Caco-2 (cell line): ENCODE measurements at regions not wholly inside any gene's neighbourhood (a gene's known extent, or its start where the extent isn't known, plus 50 kb on each side); places are given as distances from the start of the nearest gene placed in this dataset.

Experiments
- BruUV-seq: library from RNA; stranded (reverse); fragments of 400-500 nt; replicated peaks from 2 replicates; lab custom pipeline; 2021; lab: Mats Ljungman, UMichigan
- CTCF ChIA-PET: fragments of 300-600 bp; sonication (Branson Sonifier 250); formaldehyde crosslinking; loops from one replicate; lab custom pipeline; 2022; ENCODE audit warnings: antibody characterized with exemption; lab: Charles Lee
- POLR2A ChIA-PET: fragments of 300-600 bp; sonication (Branson Sonifier 250); formaldehyde crosslinking; loops from one replicate; lab custom pipeline; 2022; ENCODE audit warnings: antibody characterized with exemption; lab: Charles Lee
- DNase-seq, 2 experiments: peaks; one replicate each; pipeline versions ENCODE4 v3.0.0 to v3.0.0-alpha.2; 2020 to 2022
- H3K27me3 ChIP-seq: replicated peaks from 2 replicates; pipeline ENCODE4 v1.6.0; 2011; ENCODE audit warnings: low read length; ENCODE audit not compliant: control insufficient read depth, insufficient read depth
- H3K36me3 ChIP-seq: 2 replicates; pipeline ENCODE4 v1.5.1; 2011; ENCODE audit warnings: low read length; ENCODE audit not compliant: control insufficient read depth, insufficient read depth
- H3K4me1 ChIP-seq: fragments of 250-450 bp; sonication (Bioruptor Pico); 2 replicates; pipeline ENCODE4 v1.5.1; 2020; ENCODE audit warnings: mild to moderate bottlenecking
- H3K4me3 ChIP-seq: 2 replicates; pipeline ENCODE4 v1.5.1; 2011; ENCODE audit warnings: low read depth, mild to moderate bottlenecking, control low read depth, low read length
- H3K9me3 ChIP-seq: fragments of 250-450 bp; sonication (Bioruptor Pico); 2 replicates; pipeline ENCODE4 v1.5.1; 2020; ENCODE audit warnings: mild to moderate bottlenecking, moderate library complexity
- H3K27ac Mint-ChIP-seq: one replicate; pipeline ENCODE4 v1.8.0; 2022; ENCODE audit warnings: mixed read lengths; ENCODE audit not compliant: unreplicated experiment
- H3K27me3 Mint-ChIP-seq: one replicate; pipeline ENCODE4 v1.8.0; 2022; ENCODE audit warnings: mixed read lengths; ENCODE audit not compliant: insufficient read depth, unreplicated experiment
- H3K36me3 Mint-ChIP-seq: one replicate; pipeline ENCODE4 v1.8.0; 2022; ENCODE audit warnings: mild to moderate bottlenecking, mixed read lengths; ENCODE audit not compliant: insufficient read depth, unreplicated experiment
- H3K4me1 Mint-ChIP-seq: one replicate; pipeline ENCODE4 v1.8.0; 2022; ENCODE audit warnings: low read depth, mixed read lengths; ENCODE audit not compliant: unreplicated experiment
- H3K4me3 Mint-ChIP-seq: one replicate; pipeline ENCODE4 v1.8.0; 2022; ENCODE audit warnings: mild to moderate bottlenecking, moderate library complexity, mixed read lengths; ENCODE audit not compliant: unreplicated experiment
- H3K9me3 Mint-ChIP-seq: one replicate; pipeline ENCODE4 v1.8.0; 2022; ENCODE audit warnings: mixed read lengths; ENCODE audit not compliant: unreplicated experiment
- CTCF ChIP-seq, 2 experiments: fragments of 200-600 bp in 1 of 2; IDR thresholded peaks; 1 replicate in 1 of 2; 2 replicates in 1 of 2; pipeline versions ENCODE4 v1.5.1 to v1.8.0; 2011 to 2022; ENCODE audit warnings: antibody characterized with exemption in 1 of 2, control low read depth in 1 of 2, inconsistent platforms in 1 of 2, low read depth in 1 of 2, low read length in 1 of 2, mild to moderate bottlenecking in 1 of 2, moderate library complexity in 1 of 2; ENCODE audit not compliant: insufficient read depth in 1 of 2, severe bottlenecking in 1 of 2, unreplicated experiment in 1 of 2
- intact Hi-C: fragments of 100-400 bp; cut with micrococcal nuclease; formaldehyde crosslinking; loops from one replicate; pipeline ENCODE4 v1.10.0; 2022; ENCODE audit not compliant: unreplicated experiment

- 0 out of 2 replicates have a peak, but pooled peaks cover 5% of the 10 kb centered on the region for H3K4me1 ChIP-seq
- H3K27me3 ChIP-seq, result no peaks in the 10 kb centered on the region
- no peaks in the 10 kb centered on the region for H3K36me3 Mint-ChIP-seq
- intact Hi-C loops, result no loop called here
- no peaks in the 10 kb centered on the region for H3K27me3 Mint-ChIP-seq
- H3K9me3 Mint-ChIP-seq, result no peaks in the 10 kb centered on the region
- no TSS peak for BruUV-seq
- no peak overlapping the region for H3K4me3 Mint-ChIP-seq
- no peak overlapping the region for H3K27ac Mint-ChIP-seq
- no peak overlapping the region for H3K4me3 ChIP-seq
- CTCF ChIA-PET, result no interaction called here
- no peak for DNase-seq
- no peaks in the 10 kb centered on the region for H3K4me1 Mint-ChIP-seq
- H3K9me3 ChIP-seq, result peaks cover 3% of the 10 kb centered on the region; the same call in 1 of the 2 replicates
- no peaks in the 10 kb centered on the region for H3K36me3 ChIP-seq
- POLR2A ChIA-PET, result no interaction called here
- TF ChIP-seq CTCF (IDR thresholded peaks at IDR 0.05; ENCODE audit: insufficient read depth in 1 of 2, low read depth in 1 of 2, low read length in 1 of 2, severe bottlenecking in 1 of 2, unreplicated experiment in 1 of 2), result no peak
These were observed 257.6 kb upstream of the PHYHIPL start for GRCh38 chr10:58918887-58919286.

- DNase-seq, result no peak
- TF ChIP-seq CTCF (IDR thresholded peaks at IDR 0.05; ENCODE audit: insufficient read depth in 1 of 2, low read depth in 1 of 2, low read length in 1 of 2, severe bottlenecking in 1 of 2, unreplicated experiment in 1 of 2), result no peak
- BruUV-seq, result no TSS peak
- Histone ChIP-seq H3K27me3 (no peaks in the 10 kb centered on the region), H3K36me3 (no peaks in the 10 kb centered on the region), H3K4me1 (0 out of 2 replicates have a peak, but pooled peaks cover 5% of the 10 kb centered on the region), H3K4me3 (no peak overlapping the region), H3K9me3 (peaks cover 3% of the 10 kb centered on the region; the same call in 1 of the 2 replicates)
- H3K9me3 Mint-ChIP-seq, result no peaks in the 10 kb centered on the region
- intact Hi-C loops, result no loop called here
- CTCF ChIA-PET, result no interaction called here
- no peak overlapping the region for H3K27ac Mint-ChIP-seq
- H3K27me3 Mint-ChIP-seq, result no peaks in the 10 kb centered on the region
- no peaks in the 10 kb centered on the region for H3K36me3 Mint-ChIP-seq
- POLR2A ChIA-PET, result no interaction called here
- H3K4me1 Mint-ChIP-seq, result no peaks in the 10 kb centered on the region
- no peak overlapping the region for H3K4me3 Mint-ChIP-seq
These were observed 256.4 kb upstream of the PHYHIPL start for GRCh38 chr10:58919927-58920654.

GRCh38 chr10:58920655-58921003 lies 255.8 kb upstream of the PHYHIPL start:
- Mint-ChIP-seq H3K27me3 (no peaks in the 10 kb centered on the region), H3K4me1 (no peaks in the 10 kb centered on the region), H3K9me3 (no peaks in the 10 kb centered on the region), H3K36me3 (no peaks in the 10 kb centered on the region), H3K4me3 (no peak overlapping the region), H3K27ac (no peak overlapping the region)
- H3K4me3 ChIP-seq, result no peak overlapping the region
- BruUV-seq, result no TSS peak
- H3K36me3 ChIP-seq, result no peaks in the 10 kb centered on the region
- intact Hi-C loops, result no loop called here
- no peaks in the 10 kb centered on the region for H3K27me3 ChIP-seq
- H3K9me3 ChIP-seq, result peaks cover 3% of the 10 kb centered on the region; the same call in 1 of the 2 replicates
- TF ChIP-seq CTCF (IDR thresholded peaks at IDR 0.05; ENCODE audit: insufficient read depth in 1 of 2, low read depth in 1 of 2, low read length in 1 of 2, severe bottlenecking in 1 of 2, unreplicated experiment in 1 of 2), result no peak
- ChIA-PET CTCF (no interaction called here), POLR2A (no interaction called here)
- 0 out of 2 replicates have a peak, but pooled peaks cover 5% of the 10 kb centered on the region for H3K4me1 ChIP-seq
- DNase-seq, result no peak
